Liver (tissue), 7 donors: ENCODE measurements at regions not wholly inside any gene's neighbourhood (a gene's known extent, or its start where the extent isn't known, plus 50 kb on each side); places are given as distances from the start of the nearest gene placed in this dataset.
"Not testable (repeated sequence)": the region's sequence is repeated elsewhere in the genome, so short reads cannot be mapped to it uniquely, and the experiment has no call there.

Experiments
- DNase-seq: peaks from one replicate; pipeline ENCODE4 v3.0.0-alpha.2; 2017; ENCODE audit warnings: low spot score
- H3K27ac ChIP-seq, 2 donors: one replicate each; pipeline ENCODE4 v1.7.0; 2013; ENCODE audit warnings: inconsistent platforms in 2 of 2, low read length in 2 of 2, control low read depth in 1 of 2, low read depth in 1 of 2, mild to moderate bottlenecking in 1 of 2
- H3K27me3 ChIP-seq, 4 donors: one replicate each; pipeline versions ENCODE4 v1.6.1 to v1.7.0; 2013; ENCODE audit warnings: low read length in 3 of 4, inconsistent platforms in 1 of 4, mild to moderate bottlenecking in 1 of 4, moderate library complexity in 1 of 4; ENCODE audit not compliant: control insufficient read depth in 4 of 4, insufficient read depth in 4 of 4
- H3K36me3 ChIP-seq, 4 donors: one replicate each; pipeline versions ENCODE4 v1.6.1 to v1.7.0; 2013; ENCODE audit warnings: low read length in 3 of 4, mild to moderate bottlenecking in 3 of 4, low read depth in 1 of 4, moderate library complexity in 1 of 4; ENCODE audit not compliant: control insufficient read depth in 4 of 4, insufficient read depth in 3 of 4
- H3K4me1 ChIP-seq, 4 donors: one replicate each; pipeline versions ENCODE4 v1.6.1 to v1.7.0; 2013; ENCODE audit warnings: low read length in 3 of 4, mild to moderate bottlenecking in 3 of 4, moderate library complexity in 1 of 4; ENCODE audit not compliant: control insufficient read depth in 4 of 4, insufficient read depth in 4 of 4
- H3K4me3 ChIP-seq, 3 donors: one replicate each; pipeline versions ENCODE4 v1.6.1 to v1.7.0; 2013; ENCODE audit warnings: low read length in 3 of 3, control low read depth in 1 of 3, low read depth in 1 of 3, mild to moderate bottlenecking in 1 of 3
- H3K9ac ChIP-seq, 2 donors: one replicate each; pipeline ENCODE4 v1.7.0; 2013; ENCODE audit warnings: low read length in 2 of 2, mild to moderate bottlenecking in 2 of 2, moderate library complexity in 2 of 2, control low read depth in 1 of 2, low read depth in 1 of 2
- H3K9me3 ChIP-seq, 4 donors: one replicate each; pipeline versions ENCODE4 v1.6.1 to v1.7.0; 2013; ENCODE audit warnings: low read length in 3 of 4; ENCODE audit not compliant: control insufficient read depth in 4 of 4
- FOXA1 ChIP-seq: IDR thresholded peaks from 2 replicates; pipeline ENCODE4 v1.6.1; 2016; ENCODE audit warnings: antibody characterized with exemption
- TAF1 ChIP-seq: conservative IDR thresholded peaks from 2 replicates; pipeline ENCODE4 v1.6.1; 2016; ENCODE audit warnings: antibody characterized with exemption, mild to moderate bottlenecking
- WGBS: extraction: QIAGEN DNeasy Blood & Tissue Kit; methylation state at CpG from one replicate; pipeline ENCODE4 v1.1.7; 2013; 5-methylcytosine and 5-hydroxymethylcytosine counted together
- TF ChIP-seq, protein P1 (sequence below): IDR thresholded peaks from 2 replicates; pipeline ENCODE4 v1.6.1; 2016; ENCODE audit warnings: antibody characterized with exemption
- TF ChIP-seq, protein P2 (sequence below): IDR thresholded peaks from 2 replicates; pipeline ENCODE4 v1.6.1; 2016; ENCODE audit warnings: antibody characterized with exemption
- donor health status: healthy.
- donor health status: healthy.
- donor health status: healthy.
- donor health status: healthy.

DNA sequence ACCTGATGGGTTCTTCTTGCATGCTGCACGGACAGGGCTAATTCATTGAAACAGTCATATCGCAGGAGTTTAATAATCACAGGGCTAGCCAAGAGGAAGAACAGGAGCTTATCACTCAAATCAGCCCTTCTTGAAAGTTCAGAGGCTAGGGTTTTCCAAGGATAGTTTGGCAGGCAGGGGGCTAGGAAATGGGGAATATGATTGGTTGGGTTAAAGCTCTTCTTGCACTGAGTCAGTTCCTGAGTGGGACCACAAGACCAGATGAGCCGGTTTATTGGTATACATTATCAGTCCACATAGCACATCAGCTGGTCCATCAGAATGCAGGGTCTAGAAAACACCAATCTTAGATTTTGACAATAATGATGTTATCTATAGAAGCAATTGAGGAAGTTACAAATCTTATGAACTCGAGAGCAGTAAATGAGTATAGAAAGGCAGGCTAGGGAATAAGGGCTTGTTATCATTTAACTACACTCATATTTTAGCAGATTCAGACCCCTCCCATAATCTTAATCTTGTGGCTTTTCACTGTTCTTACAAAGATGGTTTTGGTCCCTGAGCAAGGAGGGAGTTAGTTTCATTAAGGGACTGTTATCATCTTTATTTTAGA is 58.1 kb upstream of the SLC25A36 start:
- Histone ChIP-seq H3K27me3 (peaks cover 0 to 7% (median 1%) of the 10 kb centered on the region in 4 donors), H3K4me1 (no peaks in the 10 kb centered on the region), H3K27ac (no peak overlapping the region), H3K36me3 (no peaks in the 10 kb centered on the region), H3K9ac (no peak overlapping the region), H3K9me3 (peaks cover 0 to 4% (median 0%) of the 10 kb centered on the region in 4 donors), H3K4me3 (no peak overlapping the region)
- WGBS: 73% methylated on average over 4 of the region's 4 CpGs
- no peak for DNase-seq
- TF ChIP-seq TAF1 (no peak), FOXA1 (no peak)
- TF ChIP-seq, protein P1, sequence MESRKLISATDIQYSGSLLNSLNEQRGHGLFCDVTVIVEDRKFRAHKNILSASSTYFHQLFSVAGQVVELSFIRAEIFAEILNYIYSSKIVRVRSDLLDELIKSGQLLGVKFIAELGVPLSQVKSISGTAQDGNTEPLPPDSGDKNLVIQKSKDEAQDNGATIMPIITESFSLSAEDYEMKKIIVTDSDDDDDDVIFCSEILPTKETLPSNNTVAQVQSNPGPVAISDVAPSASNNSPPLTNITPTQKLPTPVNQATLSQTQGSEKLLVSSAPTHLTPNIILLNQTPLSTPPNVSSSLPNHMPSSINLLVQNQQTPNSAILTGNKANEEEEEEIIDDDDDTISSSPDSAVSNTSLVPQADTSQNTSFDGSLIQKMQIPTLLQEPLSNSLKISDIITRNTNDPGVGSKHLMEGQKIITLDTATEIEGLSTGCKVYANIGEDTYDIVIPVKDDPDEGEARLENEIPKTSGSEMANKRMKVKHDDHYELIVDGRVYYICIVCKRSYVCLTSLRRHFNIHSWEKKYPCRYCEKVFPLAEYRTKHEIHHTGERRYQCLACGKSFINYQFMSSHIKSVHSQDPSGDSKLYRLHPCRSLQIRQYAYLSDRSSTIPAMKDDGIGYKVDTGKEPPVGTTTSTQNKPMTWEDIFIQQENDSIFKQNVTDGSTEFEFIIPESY: no peak
- TF ChIP-seq, protein P2, sequence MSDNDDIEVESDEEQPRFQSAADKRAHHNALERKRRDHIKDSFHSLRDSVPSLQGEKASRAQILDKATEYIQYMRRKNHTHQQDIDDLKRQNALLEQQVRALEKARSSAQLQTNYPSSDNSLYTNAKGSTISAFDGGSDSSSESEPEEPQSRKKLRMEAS: no peak

DNA sequence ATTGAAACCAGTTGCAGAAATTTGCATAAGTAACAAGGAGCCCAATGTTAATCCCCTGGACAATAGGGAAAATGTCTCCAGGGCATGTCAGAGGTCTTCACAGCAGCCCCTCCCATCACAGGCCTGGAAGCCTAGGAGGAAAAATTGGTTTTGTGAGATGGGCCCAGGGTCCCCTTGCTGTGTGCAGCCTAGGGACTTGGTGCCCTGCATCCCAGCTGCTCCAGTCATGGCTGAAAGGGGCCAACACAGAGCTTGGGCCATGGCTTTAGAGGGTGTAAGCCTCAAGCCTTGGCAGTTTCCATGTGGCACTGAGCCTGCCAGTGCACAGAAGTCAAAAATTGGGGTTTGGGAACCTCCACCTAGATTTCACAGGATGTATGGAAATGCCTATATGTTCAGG is 55.9 kb upstream of the SLC25A36 start:
- not testable (repeated sequence) for H3K27me3 ChIP-seq, H3K4me3 ChIP-seq, H3K36me3 ChIP-seq, DNase-seq, H3K27ac ChIP-seq, H3K4me1 ChIP-seq, H3K9me3 ChIP-seq, H3K9ac ChIP-seq
